HG02943 (cell line): ENCODE measurements at regions not wholly inside any gene's neighbourhood (a gene's known extent, or its start where the extent isn't known, plus 50 kb on each side); places are given as distances from the start of the nearest gene placed in this dataset.

Experiments
- ATAC-seq: cut with Tn5 transposase; IDR thresholded peaks from one replicate; pipeline ENCODE4 v1.9.1; 2021; ENCODE audit warnings: mild to moderate bottlenecking, low read depth, moderate library complexity; ENCODE audit not compliant: unreplicated experiment

DNA sequence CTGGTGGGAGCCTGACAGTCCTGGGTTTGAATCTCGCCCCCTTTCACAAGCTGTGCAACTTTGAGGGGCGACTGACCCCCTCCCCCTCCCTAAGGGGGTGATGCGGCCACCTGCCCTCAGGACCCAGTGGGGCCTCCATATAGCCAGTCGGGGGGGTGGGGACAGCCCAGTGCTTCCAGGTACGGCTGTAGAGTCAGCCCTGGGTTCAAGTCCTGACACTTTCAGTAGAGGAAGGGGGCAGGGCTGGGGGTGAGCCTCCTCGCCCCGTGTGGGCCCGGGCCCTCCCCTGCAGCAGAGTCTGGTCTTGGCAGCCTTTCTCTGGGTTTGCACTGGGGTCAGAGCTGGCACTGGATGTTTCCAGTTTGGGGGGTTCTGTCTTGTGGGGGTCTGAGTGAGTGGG, 216.3 kb downstream of the C9orf50 start:
- ATAC-seq, result no peak

DNA sequence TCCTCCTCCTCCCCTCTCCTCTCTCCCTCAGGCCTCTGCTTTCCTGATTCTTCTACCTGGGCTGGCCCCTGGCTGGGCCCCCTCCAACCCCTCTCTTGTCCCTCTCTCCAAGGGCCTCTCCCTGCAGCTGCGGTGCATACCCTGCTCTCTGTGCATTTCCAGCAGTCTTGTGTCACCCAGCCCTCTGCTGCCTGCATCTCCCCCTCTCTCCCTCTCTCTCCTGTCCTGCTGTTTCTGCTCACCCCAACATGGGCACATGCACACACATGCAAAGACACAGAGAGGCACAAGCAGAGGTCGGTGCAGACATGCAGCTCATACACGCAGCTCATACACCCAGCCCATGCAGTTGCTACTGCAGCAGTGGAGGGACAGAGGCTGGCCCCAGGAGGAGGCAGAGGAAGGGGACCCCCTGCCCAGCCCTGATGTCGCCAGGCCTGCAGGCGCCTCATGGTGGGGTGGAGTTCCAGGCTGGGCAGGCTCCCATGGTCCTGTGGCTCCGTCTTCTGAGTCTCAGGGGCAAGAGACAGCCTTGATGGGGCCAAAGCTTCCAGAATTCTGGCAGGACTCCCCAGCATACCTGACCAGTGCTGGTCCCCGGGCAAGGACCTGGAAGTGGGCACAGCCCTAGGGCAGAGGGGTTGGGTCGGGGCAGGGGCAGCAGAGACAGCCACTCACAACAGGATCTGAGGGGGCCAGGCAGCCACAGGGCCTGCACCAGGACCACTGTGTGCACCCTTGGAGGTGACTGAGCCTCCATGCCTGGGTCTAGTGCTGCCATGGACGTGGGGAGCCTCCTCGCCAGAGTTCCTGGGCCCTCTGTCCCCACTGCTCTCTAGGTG, 216.9 kb downstream of the C9orf50 start:
- ATAC-seq, result no peak

DNA sequence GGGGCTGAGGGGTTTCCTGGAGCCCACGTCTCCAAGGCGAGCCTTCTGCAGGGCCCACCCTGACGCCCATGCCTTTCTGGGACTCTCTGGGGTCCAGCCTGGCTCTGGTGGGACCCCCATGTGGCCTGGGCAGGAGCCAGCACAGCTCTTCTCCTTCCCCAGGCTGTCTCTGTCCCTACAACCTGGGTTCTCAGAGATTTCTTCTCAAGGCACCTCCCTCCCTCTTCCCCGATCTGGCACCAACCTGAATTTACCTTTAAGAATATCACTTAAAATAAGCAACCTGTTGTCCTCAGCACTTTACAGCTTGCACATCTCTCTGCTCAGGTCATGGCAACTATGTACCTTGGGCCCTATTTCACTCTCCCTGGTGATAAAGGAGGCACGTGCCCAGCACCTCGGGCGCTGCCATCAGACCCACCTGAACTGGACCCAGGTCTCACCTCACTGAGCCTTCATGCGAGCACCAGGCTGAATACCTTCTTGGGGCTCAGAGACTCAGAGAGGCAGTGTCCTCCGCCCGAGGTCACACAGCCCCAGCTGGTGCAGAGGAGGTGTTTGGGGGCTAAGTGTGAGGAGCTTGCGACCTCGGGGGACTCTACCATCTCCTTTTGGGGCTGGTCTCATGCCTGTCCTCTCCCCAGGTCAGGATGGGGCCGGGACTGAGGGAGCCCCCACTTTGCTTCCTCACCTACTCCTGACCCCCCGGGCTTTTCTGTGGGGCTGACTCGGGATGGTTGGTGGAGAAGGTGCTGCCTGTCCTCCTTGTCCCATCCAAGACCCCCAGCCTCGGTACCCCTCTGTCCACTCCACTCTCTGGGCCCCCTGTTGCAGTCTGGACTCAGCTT, 217.7 kb downstream of the C9orf50 start:
- no peak for ATAC-seq

GRCh38 chr9:129402371-129402739, 218.5 kb downstream of the C9orf50 start:
- no peak for ATAC-seq

DNA sequence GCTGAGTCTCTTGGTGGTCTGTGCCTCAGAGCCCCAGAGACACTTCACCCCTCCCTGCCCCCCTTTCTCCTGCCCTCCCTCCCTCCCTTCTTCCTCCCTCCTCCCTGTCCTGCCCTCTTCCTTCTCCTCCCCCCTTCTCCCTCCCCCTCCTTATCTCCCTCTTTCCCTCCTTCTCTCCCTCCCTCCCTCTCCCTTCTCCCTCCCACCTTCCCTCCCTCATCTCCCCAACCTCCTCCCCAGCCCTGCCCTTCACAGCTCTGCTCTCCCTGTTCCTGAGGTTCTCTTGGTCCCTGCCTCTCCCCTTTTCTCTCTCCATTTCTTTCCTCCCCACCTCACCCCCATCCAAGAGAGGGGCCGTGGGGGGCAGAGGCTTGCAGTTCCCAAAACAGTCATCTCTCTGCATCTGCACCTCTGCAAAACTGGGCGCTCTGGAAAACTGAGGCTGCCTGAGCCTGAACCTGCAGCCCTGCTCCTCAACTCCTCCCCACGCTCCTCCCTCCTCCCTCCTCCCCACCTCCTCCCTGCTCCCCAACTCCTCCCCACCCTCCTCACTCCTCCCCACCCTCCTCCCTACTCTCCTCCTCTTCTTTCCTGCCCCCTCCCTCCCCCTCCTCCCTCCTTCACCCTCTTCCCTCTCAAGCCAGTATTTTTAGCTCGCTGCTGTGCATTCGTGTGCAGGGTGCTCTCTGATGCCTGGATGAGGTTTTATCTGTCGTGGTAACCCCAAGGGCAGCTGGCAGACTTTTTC, 219.1 kb downstream of the C9orf50 start:
- ATAC-seq, result no peak

DNA sequence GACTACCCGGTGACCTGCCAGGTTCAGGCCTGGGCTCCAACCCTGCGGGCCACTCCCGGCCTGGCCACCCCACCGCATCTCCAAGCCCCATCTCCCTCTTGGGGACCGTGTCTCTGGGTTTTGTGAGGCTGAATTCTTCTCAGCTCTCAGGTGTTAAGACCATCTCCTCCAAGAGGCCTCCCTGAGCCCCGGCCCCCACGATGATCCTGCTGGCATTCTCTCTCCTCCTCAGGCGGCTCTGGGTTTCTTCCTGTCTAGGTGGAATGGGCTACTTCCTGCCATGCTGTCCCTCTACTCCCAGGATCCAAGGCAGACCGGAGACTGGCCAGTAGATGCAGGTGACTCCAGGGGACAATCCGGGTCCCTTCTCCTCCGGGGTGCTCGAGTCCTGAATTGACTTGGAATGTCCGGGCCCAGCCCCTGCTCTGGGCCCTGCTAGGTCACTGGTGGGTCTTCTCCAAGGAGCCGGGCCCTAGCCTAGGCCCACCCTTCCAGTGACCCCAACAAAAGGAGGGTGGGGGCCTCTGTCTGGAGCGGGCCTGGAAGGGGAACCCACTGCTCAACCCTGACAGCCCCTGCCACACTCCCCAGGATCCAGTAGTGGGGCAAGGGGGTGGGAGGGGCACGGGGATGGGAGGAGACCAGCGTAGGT, 219.8 kb downstream of the C9orf50 start:
- no peak for ATAC-seq

DNA sequence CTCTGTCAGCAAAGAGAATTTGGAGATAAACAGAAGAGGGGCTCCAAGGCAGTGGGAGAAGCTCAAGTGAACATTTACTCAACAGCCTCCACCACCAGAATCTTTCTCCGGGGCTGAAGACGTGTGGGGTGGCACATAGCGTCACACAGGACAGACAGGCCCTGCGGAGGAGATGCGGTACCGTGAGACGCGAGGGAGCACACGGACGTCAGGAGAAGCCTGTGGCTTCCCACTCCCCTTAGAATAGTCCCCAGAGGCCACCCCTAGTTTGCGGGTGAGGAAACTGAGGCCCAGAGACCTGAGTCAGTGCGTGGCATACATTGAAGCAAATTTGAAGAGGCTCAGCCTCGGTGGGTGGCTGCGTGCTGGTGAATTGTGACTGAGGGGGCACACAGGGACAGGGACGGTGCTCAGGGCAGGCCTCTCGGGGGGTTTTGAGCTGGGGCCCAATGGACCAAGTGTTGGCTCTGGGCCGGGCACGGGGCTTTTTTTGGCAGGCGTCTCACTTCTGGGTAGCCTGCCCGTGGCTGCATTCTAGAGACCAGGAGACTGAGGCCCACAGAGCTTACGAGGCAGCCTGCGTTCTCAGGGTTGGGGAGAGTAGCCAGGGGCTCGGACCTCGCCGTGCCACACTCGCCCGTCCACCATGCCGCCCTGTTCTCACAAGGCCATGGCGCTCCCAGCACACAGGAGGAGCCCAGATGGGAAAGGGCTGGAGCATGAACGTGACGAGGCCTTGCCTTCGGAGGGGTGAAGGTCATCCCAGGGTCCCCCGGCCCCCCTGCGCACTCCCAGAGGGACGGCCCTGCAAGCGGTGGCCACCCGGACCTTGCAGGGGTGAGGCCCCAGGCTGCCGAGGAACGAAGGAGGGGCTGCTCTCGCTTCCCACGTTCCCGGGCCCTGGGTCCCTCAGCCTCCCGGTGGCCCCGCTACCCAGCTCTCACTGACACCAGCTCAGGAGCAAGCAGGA, 220.6 kb downstream of the C9orf50 start:
- ATAC-seq, result no peak

DNA sequence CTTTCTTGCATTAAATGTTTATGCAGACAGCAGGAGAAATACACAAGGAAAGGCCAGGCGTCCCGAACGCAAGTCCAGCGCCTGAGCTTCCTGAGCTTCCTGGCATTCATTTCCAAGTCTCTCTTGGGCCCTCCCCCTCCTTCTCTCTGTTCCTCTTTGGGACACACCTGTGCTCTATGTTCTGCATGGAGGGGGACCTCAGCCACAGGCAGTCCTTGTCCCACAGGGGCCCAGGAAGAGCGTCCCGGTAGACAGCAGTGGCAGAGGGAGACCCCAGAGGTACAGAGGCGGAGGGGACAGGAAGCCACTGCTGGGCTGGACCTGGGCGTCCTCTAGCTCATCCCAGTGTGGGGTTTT, 221.3 kb downstream of the C9orf50 start:
- ATAC-seq, result no peak

DNA sequence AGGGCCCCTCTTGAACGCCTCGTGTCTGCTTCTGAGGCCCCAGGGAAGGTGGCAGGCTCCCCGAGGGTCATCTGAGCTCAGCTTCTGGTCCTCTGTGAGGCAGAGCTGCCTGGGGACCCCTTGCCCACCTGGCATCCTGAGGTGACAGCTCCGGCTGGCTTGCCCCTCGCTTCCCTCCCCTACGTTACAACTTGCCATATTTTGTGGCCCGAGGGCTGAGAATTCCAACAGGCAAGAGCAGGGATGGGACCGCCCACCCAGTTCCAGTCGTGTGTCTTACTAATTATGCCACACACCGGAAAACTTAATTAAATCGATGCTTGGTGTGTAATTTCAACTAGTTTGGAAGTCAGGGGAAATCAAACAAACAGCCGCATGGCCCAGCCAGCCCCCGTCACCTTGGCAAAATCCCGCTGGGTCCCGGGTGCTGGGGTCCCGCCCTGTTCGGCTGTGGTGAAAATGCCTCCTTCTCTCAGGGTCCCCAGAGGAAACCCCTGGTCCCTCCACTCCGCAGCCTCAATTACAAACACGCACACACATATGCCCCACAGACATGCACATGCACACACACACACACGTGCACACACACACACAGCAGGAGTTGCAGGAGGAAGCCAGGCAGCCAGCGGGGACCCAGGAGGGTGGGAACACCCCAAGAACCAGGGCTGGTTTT, 221.0 kb upstream of the IER5L start:
- ATAC-seq, result no peak

DNA sequence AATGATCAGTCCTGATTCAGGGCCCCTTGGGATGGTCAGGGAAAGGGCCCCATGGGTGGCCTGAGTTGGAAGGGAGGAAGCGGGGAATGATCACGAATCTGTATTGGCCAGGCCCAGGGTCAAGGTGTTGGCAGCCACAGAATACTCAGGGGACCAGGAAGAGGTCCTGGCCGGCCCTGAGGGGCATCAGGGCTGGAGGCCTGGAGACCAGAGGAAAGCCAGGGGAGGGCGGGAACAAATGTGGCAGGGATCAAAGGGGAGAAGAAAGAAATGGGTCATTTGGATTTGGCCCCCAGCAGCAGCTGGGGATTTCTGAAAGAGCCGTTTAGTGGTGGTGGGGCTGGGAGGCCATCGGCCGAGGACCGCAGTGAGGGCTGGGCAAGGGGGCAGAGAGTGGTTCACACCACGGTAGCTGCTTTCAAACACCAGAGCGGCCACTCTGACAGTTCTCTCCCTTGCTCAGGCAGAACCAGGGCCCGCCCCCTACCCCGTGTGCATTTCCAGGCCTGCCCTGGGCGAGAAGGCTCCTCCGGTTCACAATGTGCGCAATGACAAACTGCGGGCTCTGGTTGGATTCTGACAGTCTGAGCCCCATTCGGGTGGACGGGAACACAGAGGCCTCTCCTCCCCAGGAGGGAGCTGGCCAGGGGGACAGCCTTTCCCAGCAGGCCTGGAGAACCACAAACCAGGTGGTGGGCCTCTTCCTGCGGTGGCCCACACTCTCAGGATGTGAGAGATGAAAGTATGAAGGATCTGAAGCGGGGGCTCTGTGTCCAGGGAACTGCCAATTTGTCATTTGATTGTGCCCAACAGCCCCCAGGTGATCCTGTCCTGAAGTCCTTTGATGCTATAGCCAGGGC, 220.3 kb upstream of the IER5L start:
- no peak for ATAC-seq

DNA sequence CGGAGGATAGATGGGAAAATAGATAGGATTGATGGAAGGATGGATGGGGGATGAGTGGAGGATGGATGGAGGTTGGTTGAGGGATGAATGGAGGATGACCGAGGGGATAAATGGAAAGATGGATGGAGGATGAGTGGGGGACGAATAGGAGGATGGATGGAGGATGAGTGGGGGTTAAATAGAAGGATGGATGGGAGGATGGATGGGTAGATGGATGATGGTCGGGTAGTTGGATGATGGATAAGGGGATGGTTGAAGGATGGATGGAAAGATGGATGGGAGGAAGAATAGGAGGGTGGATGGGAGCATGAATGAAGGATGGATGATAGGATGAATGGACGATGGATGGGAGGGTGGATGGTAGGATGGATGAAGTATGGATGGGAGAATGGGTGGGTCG, 219.3 kb upstream of the IER5L start:
- ATAC-seq, result no peak

DNA sequence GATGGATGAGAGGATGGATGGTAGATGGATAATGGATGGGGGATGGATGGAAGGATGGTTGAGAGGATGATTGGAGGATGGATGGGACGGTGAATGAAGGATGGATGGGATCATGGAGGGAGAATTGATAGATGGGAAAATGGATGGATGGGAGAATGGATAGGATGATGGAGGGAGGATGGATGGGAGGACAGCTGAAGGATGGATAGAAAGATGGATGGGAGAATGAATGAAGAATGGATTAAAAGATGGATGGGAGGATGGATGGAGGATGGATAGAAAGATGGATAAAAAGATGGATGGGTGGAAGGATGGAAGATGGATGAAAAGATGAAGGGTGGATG, 218.3 kb upstream of the IER5L start:
- no peak for ATAC-seq

DNA sequence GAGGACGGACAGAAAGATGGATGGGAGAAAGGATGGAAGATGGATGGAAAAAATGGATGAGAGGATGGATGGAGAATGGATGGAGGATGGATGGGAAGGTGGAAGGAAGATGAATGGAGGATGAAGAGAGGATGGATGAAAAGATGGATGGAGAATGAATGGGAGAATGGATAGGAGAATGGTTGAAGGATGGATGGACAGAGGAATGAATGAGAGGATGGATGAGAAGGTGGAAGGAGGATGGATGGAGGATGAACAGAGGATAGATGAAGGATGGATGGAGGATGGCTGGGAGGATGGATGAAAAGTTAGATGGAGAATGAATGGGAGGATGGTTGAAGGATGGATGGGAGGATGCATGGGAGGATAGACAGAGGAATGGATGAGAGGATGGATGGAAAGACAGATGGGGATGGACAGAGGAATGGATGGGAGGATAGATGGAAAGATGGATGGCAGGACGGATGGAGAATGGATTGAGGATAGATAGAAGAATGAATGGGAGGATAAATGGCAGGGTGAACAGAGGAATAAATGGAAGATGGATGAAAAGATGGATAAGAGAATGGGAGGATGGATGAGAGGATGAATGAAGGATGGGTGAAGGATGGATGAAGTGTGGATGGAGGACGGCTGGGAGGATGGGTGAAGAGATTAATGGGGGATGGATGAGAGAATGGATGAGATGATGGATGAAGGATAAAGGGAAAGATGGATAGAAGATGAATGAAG, 217.7 kb upstream of the IER5L start:
- no peak for ATAC-seq

- no peak for ATAC-seq
These were observed 216.8 kb upstream of the IER5L start for GRCh38 chr9:129394886-129395279.

DNA sequence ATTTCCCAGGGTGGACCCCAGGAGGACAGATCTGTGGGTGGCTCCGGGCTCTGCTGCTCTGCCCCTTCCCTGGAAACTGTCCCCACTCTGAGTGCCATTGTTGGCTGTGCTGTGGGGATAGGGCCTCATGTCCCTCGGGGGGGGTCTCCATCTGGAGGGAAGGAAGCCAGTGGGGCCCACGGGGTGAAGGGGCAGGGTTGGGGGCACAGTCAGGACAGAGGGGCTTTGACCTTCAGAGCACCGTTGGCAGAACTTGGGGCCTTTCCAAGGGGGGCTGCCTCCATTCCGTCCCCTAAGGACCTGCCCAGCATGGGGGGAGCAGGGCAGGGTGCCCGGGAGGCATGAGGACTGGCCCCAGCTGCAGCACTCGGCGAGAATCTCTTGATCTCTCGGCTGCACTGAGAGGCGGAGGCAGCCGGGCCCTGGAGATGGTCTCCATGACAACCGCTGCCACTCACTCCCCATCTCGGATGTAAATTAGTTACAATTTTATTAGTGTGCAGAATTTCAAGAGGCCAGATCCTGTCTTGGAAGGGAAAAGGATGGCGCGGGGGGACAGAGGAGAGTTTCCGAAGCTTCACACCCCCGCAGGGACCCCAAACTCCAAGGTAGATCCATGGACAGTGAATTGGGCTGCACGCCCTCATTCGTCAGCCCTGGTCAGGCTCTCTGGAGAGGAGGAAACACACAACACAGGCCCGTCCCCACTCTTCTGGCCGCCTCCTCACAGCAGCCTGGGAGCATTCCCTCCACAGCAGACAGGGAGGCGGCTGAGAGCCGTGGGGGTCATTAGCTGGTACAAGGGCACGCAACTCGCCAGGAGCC, 216.2 kb upstream of the IER5L start:
- ATAC-seq, result no peak

- no peak for ATAC-seq
These were observed 215.0 kb upstream of the IER5L start for GRCh38 chr9:129393064-129393463.

DNA sequence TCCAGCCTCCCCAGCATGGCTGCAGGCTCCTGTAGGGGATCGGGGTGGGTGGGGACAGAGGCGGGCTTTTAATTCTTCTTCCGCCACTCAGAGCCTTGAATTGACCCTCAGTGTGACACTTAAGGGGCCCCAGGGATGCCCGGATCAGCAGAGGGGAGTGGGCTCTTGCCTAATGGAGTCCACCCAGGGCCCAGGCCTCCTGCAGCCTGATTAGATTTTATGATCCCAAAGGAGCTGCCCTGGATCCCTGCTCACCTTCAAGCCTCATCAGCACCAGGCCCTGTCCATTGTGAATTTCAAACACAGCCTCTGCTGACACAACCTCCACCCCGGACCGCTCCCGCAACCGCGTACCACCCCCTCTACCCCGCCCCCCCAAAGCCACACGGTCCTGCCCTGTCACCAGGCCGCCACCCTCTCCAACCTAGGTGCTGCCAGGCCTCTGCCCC, 214.1 kb upstream of the IER5L start:
- ATAC-seq, result no peak
